GM21381 (cell line): ENCODE measurements at regions not wholly inside any gene's neighbourhood (a gene's known extent, or its start where the extent isn't known, plus 50 kb on each side); places are given as distances from the start of the nearest gene placed in this dataset.

Source experiments
- ATAC-seq: cut with Tn5 transposase; IDR thresholded peaks from one replicate; pipeline ENCODE4 v1.9.1; 2021; ENCODE audit warnings: mild to moderate bottlenecking, moderate library complexity; ENCODE audit not compliant: unreplicated experiment

DNA sequence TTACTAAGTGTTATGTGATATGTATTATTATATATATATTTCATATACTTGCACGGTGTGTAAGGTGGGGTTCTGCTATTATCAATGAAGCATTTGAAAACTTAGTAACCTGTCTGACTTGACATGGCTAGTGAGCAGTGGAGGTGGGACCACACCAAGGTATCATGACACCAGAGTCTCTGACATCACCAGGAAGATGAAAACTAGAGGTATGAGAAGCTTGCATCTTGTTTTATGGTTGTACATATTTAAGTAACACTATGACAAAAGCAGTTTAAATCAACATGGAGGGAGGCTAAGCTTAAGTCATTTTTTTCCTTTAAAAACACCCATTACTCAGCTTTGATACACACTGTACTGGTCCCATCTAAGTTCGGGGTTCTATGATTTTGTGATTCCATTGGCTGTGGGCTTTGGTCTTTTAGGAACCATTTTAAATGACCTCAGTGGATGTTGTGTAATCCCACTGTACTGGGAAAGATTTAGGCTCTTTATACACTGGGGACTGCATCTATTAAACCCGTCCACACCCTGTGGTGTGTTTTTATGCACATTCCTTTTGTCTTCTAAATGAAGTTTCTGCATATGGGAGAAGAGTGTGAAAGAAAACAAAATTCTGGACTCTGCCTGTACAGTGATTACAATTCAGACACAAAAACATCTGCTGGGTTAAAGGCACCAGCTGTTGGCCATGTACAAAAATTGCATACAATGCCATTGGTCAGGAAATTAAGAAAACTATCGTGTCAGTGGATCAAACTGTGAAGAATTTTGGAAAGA lies 570.6 kb downstream of the SPRY1 start:
- ATAC-seq = no peak

DNA sequence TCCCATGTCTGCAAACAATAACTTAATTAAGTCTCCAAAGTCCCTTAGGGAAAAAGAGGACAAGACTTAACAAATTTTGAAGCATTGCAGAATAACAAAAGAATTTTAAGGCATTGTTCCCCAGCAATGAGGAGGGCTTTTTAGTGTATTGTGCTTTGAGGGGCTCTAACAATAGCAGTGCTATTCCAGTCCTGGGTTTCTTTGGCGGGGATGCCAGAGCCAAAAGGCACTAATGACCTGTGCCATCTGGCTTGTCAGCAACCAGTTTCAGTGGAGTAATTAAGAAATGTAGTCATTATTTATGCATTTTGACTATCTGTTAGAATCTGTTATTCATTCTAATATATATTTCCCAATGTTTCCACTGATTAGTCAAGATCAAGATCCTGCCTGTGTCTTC lies 575.4 kb downstream of the SPRY1 start:
- no peak for ATAC-seq

DNA sequence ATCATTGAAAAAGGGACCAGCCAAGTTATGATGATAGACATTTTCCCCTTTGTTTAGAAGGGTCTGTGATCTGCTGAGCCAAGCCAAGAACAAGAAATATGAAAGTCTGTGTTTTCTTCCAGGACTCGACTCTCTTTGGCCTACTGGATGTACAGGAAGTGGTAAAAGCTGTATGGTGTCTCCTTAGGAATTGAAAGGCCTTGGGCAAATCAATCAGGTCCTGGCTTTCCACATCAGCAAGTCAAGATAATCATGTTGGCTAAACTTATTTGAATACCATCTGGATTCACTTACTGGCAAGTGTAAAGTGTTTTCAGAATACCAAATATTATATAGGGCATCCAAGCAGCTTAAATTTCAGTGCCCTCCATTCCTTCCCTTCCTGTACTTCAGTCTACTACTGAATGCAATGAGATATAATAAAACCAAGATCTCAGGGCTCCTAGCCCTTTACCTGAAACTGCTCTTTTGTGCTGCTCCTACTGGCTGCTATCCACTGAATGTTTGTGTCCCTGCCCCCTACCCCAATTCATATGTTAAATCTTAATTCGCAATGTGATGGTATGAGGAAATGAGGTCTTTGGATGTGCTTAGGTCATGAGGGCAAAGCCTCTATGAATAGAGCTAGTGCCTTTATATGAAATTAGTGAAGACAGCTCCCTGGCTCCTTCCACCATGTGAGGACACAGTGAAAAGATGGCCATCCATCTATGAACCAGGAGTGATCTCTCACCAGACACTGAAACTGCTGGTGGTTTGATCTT lies 578.0 kb downstream of the SPRY1 start:
- ATAC-seq = no peak

DNA sequence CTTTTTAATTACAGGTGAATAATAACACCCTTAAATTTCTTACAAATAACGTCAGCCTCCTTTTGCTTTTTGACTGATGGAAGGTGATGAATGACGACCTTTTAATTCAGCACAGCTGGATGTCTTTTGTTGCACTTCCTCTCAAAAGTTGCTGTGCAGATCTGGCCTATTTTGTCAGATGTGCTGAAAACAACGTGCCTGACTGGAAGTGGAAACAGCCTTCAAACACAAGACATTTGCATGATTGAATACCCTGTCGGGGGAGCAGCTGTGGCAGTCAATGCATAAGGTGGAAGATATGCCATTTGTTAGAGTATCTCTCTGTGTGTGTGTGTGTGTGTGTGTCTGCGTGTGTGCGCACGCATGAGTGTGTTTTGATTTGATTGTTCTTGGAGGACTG lies 579.7 kb downstream of the SPRY1 start:
- ATAC-seq = no peak

DNA sequence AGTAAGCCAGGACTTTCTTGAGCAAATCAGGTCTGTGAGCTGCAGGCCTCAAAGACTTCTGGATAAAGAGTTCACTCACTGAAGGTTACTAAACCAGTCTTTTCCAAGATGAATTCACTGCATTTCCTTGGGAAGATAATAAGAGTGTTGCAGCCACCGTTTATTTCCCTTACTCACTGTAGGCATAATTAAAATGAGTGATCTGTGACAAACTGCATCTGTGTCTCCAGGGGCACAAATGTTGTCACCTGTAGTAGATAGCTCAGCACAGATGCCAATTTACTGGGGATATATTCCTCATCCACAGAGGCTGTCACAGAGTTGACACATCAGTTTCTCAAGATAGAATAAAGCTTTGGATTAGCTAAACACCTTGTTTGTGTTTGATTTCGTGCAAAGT lies 580.2 kb downstream of the SPRY1 start:
- no peak for ATAC-seq

DNA sequence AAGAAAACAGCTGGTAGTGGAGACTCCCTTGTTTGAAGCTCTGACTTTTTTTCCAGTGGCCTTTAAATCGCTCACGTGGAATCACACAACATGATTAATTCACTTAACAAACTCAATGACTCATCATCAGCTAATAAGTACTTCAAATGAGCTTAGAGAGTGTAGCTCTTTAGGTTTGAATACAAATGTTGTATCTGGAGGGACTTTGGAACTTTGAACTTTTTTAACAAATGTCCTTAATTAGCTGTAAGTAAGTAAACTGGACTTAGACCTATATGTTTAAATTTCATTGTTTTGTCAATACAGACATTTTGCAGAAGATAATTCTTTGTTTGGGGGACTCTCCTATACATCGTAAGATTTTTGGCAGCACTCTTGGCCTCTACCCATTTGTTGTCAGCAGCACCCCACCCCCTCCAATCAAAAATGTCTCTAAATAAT lies 581.1 kb downstream of the SPRY1 start:
- ATAC-seq = no peak

DNA sequence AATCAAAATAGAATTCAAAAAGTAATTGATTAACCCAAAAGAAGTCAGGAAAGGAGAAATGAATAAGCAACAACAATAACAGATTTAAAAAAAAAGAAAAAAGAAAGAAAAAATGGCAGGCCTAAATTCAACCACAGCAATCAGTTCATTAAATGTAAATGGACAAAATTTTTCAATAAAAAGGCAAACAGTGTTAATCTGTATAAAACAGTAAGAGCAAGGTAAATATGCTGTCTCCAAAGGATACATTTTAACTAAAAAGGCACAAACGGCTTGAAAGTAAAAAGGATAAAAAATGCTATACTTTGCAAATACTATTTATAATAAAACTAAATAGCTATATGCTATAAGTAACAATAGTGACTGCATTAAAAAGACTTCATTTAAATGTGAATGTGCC lies 582.0 kb downstream of the SPRY1 start:
- ATAC-seq = no peak

DNA sequence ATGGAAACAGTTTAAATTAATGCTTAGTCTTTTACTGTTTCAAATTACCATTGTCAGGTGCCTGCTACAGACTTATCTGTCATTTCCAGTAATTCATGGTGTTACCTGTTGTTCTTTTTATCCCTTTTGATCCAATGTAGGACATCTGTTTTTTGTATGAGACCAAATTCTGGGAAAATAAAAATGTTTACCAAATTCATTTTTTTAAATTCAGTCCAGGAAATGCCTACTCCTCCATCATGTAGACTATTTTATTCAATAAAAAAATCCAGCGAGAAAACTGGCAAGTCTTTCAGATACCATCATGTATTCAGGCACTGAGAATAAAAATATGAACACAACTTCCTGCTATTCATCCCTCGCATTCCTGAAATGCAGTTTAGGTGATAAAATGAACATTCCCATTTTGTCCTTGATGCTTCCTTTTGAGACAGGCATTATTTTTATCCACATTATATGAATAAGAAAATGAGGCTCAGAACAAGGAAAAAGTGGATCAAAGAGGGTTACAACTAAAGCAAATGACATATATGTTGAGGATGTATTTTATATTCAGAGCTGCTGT lies 584.2 kb downstream of the SPRY1 start:
- ATAC-seq = no peak

DNA sequence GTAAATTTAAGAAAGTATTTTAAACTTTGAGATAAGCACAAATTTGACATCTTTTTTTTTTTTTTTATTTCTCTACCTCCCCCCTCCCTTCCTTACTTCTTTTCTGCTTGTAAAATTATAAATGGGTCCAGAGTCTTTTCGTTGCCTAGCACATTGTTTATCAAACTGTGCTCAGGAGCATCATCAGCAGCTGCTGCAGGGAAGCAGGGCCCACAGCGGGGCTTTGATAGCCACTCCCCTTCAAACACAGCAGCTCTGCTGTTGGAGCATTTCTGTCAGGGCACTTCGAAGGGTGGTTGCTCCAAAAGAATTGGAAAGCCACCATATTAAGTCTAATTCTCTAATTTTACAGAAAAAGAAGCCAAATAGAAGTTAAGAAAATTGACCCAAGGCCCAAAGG lies 588.3 kb downstream of the SPRY1 start:
- no peak for ATAC-seq

DNA sequence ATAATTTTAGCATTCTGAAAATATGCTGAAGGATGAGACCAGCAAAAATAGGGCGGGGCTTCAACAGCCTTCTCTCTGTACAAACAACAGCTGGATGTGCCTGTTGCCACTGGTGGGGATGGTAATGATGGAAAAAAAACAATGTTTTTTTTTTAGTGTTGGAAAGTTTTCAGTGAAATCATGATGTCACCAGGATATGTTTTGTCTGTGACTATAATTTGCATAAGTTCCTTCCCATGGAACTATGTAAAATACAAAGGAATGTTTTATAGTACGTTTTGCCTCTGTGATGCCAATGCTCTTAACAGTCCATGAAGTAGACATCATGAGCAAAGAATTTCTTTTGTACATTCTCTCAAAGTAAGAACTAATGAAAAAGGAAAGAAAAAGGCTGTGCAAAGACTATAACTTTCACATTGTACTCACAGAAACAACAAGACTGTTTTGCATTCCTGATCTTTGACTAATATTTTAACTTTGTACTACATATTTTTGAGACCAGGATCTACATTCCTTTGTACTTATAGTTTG lies 589.7 kb downstream of the SPRY1 start:
- no peak for ATAC-seq

DNA sequence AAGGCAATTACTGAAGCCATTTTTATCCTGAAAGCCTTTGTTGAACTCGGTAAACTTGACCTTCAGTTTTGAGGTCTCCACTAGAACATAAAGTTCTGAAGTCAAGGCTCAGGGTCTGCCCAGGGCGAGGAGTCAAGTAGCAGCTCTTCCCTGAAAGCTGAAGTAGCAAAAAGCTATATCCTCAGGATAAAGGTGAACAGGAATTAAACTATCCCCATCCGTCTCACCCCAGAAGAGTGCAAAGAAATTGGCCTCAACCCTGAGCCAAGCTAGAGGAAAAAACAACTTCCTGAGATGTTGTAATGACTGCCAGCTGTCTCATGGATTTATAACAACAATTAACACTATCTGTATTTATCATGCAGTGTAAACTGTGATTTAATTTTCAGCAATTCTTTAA lies 590.8 kb downstream of the SPRY1 start:
- ATAC-seq = no peak

DNA sequence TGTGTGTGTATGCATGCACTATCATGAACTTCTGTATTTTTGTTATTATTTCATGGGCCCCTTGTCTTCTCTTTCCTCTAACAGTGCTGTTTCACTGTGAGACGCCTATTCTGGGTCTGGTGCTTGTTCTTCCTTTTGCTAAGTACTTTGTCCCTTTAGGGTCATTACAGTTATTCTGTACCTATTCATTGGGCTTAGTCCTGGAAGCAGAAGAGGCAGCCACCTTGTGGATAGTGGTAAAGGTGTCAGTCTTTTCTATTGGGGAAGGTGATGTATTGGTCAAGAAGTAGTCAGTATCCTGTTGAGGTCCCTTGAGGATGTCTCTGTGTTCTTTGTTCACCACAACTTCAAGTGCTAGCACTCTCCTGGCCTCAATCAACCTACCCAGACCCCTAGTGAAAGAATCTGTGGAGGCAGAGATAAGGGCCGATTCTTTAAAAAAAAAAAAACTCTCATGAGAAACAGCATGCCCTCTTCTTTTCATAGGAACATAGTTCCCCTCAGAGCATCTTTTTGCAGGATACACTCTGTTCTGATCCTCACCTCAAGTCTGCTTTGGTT lies 593.8 kb downstream of the SPRY1 start:
- no peak for ATAC-seq

DNA sequence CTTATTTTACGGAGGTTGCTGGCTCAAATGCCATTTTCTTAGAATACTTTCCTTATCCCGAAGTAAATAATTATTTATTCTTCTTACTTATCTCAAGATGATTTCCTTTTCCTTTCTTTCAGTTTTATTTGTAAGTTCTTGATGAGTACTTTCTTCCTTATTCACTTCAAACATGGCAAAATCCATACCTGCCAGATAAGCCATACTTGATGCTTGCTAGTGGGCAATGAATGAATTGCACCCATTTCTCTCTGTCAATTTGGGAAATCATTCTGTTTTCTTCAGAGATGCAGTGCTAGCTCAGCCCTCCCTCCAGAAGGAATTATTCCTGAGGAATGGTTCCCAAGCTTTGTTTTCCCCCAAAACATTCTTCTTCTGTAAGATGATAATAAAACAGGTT lies 598.3 kb downstream of the SPRY1 start:
- ATAC-seq = no peak

DNA sequence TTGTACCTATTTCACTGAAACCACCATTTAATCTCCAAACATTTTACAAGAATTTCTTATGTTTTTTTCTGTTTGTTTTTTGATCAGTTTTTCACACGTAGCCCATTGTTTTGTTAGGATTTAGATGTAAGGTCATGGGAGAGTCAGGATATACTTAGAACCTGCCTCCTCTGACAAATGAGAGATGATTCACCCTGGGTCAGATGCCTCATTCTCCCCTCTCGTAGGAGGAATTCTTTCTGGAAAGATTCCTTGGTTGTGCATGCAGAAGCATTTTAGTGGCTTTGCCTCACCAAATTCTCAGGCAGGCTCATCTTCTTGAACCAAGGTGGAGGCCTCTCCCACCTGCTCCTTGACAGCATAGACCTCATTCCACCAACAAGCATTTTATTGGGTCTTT lies 599.3 kb downstream of the SPRY1 start:
- ATAC-seq = no peak

DNA sequence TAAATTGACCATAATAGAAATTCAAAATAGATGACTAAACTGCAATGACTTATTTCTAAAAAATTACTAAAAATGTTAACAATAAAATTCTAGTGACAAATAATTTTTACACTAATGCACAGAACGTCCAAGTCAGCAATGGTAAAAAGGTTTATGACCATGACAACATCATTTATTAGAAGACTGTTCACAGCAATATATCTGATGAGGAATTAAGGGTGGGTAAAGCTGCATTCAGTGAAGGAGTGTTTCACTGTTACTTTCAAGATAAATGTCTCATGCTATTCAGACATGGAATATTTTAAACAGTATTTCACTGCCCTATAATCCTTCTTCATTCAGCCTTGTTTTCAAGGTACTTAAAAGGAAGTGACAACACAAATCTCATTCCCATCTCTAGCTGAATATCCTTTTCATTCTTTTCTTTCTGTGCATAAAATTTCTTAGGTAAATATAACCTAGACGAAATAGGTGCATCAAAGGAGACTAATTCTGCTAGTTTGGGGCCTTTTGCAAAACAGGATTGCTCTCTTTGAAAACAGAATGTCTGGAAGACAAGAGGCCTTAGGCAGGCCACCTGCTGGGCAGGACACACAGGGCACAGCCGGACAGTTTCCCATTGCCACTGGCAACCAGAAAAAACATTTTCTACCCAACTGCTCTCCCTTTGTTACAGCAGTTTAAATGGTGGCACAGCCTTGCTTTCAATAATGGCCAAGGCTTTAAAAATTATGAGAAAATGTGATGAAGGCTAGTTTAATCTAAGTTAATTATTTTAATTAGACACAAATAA lies 600.3 kb downstream of the SPRY1 start:
- no peak for ATAC-seq

DNA sequence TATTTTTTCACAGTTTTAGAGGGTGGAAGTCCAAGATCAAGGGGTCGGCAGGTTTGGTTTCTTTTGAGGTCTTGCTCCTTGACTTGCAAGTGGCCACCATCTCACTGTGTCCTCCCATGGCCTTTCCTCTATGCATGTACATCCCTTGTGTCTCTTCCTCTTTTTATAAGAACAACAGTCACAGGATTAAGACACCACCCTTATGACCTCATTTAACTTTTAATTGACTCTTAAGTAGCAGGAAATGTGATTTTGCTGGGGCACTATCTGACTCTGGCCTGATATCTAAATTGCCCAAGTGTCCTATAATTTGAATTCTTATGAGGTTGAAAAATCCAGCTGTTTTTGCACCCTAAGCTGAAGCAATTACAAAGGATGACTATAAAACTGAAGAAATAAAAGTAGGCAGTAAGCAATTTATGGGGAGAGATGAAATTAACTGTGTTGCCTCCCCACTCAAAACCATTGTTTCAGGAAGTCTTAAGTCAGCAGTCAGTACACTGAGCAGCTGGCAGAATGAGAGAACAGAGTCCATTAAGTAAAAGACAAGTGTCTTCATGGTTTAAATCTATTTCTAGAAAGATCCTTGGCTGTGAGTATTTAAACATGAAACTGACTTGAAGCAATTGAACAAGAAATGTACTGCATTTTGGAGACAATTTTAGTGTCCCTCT lies 601.3 kb downstream of the SPRY1 start:
- no peak for ATAC-seq

DNA sequence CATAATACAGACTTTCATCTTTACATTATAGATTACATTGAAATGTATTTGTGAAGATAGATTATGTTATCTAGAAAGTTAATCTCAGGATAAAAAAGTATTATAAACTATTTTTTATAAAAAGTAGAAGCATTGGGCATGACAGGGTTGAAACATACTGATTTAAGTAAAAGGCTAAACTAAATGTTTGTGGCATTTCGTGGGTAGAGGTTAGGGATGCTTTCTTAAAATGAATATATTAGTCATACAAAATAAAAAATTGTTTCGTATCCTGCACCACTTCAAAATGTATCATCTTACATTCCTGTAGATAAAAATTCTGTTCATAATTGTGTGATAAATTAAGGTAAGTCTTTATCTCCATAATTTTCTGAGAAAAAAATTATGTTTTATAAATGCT lies 603.6 kb downstream of the SPRY1 start:
- no peak for ATAC-seq

DNA sequence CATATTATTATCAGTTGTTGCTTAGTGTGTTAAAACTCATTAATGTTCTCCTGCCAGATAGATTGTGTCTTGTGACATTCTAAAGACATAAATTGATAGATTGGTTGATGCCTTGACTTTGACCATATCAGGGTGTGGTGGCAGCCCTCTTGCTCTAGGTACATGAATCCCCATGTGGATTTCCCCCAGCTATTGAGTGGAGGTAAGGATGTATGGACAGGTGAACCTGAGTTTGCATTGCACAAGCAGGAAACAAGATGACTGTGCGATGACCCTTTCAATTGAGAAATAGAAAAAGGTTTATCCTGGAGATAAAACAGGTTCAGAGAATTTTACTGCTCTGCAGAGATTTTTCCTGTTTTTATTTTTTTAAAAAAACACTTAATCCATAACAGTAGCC lies 619.2 kb downstream of the SPRY1 start:
- ATAC-seq = no peak

DNA sequence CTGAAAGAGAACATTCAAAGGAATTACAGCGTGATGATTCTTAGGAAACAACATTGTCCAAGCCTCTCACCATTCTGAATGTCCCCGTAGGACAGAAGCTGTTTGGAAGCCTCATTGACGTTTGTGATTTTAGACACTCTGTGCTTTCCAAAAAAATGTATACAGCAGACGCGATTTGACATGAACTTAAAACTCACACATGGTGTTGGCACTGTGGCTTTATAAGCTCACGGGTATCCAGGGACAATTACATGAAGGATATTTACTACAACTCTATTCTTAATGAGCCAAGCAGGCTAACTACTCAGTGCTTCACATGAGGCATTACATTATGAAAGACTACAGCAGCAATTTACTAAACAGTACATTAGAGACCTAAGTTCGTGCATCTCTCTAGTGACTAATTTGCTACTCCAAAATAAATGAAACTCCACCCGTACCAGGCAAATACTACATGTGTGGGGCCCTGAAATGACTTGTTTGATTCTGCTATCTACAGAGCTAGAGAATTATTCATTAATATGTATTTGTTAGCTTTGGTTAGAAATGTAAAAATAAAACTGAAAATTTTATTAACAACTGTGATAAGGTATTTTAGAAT lies 620.7 kb downstream of the SPRY1 start:
- ATAC-seq = no peak
